Panc1 (cell line): ENCODE measurements at regions not wholly inside any gene's neighbourhood (a gene's known extent, or its start where the extent isn't known, plus 50 kb on each side); places are given as distances from the start of the nearest gene placed in this dataset.

Source experiments
- ATAC-seq: fragments of 200-7000 bp; cut with Tn5 transposase; 2 replicates; pipeline ENCODE4 v1.9.1; 2020; ENCODE audit warnings: mild to moderate bottlenecking, moderate library complexity
- BruUV-seq: library from RNA; stranded (reverse); fragments of 400-500 nt; replicated peaks from 2 replicates; lab custom pipeline; 2021; lab: Mats Ljungman, UMichigan
- CTCF ChIA-PET: fragments of 300-600 bp; sonication (Branson Sonifier 250); formaldehyde crosslinking; loops from one replicate; lab custom pipeline; 2022; ENCODE audit warnings: antibody characterized with exemption; lab: Charles Lee
- POLR2A ChIA-PET: fragments of 300-600 bp; sonication (Branson Sonifier 250); formaldehyde crosslinking; loops from one replicate; lab custom pipeline; 2022; ENCODE audit warnings: antibody characterized with exemption; lab: Charles Lee
- DNase-seq: peaks from one replicate; pipeline ENCODE4 v3.0.0-alpha.2; 2010; ENCODE audit warnings: low read depth, low spot score
- H3K27ac ChIP-seq: 2 replicates; pipeline ENCODE4 v1.5.1; 2011; ENCODE audit warnings: mild to moderate bottlenecking, low read length, inconsistent platforms
- H3K27me3 ChIP-seq: fragments of 200-500 bp; sonication (Bioruptor generic); 2 replicates; pipeline ENCODE4 v1.6.0; 2014; ENCODE audit warnings: low read length, inconsistent platforms; ENCODE audit not compliant: control insufficient read depth, insufficient read depth
- H3K36me3 ChIP-seq: fragments of 200-500 bp; sonication (Bioruptor generic); 2 replicates; pipeline ENCODE4 v1.5.1; 2014; ENCODE audit warnings: inconsistent platforms, mild to moderate bottlenecking, low read length, moderate library complexity; ENCODE audit not compliant: control insufficient read depth, insufficient read depth
- H3K4me1 ChIP-seq: 2 replicates; pipeline ENCODE4 v1.5.1; 2011; ENCODE audit warnings: inconsistent platforms, mild to moderate bottlenecking, low read length, moderate library complexity; ENCODE audit not compliant: control insufficient read depth, insufficient read depth
- H3K4me3 ChIP-seq, 2 experiments: 2 replicates each; pipeline ENCODE4 v1.5.1; 2011 to 2012; ENCODE audit warnings: low read depth in 2 of 2, low read length in 2 of 2, mild to moderate bottlenecking in 2 of 2, inconsistent platforms in 1 of 2, moderate library complexity in 1 of 2
- H3K9me3 ChIP-seq: fragments of 200-500 bp; sonication (Bioruptor generic); 2 replicates; pipeline ENCODE4 v1.5.1; 2014; ENCODE audit warnings: low read depth, mild to moderate bottlenecking, inconsistent platforms, low read length, moderate library complexity; ENCODE audit not compliant: control insufficient read depth, insufficient read depth
- CTCF ChIP-seq: fragments of 450-650 bp; IDR thresholded peaks from 2 replicates; pipeline ENCODE4 v1.5.1; 2017; ENCODE audit warnings: mild to moderate bottlenecking
- POLR2AphosphoS5 ChIP-seq: IDR thresholded peaks from 2 replicates; pipeline ENCODE4 v1.6.1; 2012; ENCODE audit warnings: mild to moderate bottlenecking, low read depth, low read length, moderate library complexity
- REST ChIP-seq, 2 experiments: IDR thresholded peaks; 2 replicates each; pipeline ENCODE4 v1.6.1; 2011 to 2012; ENCODE audit warnings: low read depth in 2 of 2, control low read depth in 1 of 2, low read length in 1 of 2, mild to moderate bottlenecking in 1 of 2, moderate library complexity in 1 of 2; ENCODE audit not compliant: insufficient read depth in 1 of 2
- SIN3A ChIP-seq: IDR thresholded peaks from 2 replicates; pipeline ENCODE4 v1.6.1; 2012; ENCODE audit warnings: low read depth, mild to moderate bottlenecking, low read length, moderate library complexity, borderline replicate concordance; ENCODE audit not compliant: insufficient read depth
- TCF7L2 ChIP-seq: IDR thresholded peaks from 2 replicates; pipeline ENCODE4 v1.6.1; 2011; ENCODE audit warnings: mild to moderate bottlenecking, low read depth, low read length, inconsistent platforms
- in situ Hi-C: cut with HindIII; loops from 2 replicates; pipeline ENCODE4 v1.10.0; 2016; ENCODE audit warnings: low sequenced_read_pairs, low pct_unique_long_range_greater_than_20kb
- intact Hi-C: fragments of 100-400 bp; cut with micrococcal nuclease; formaldehyde crosslinking; loops from one replicate; pipeline ENCODE4 v1.10.0; 2022; ENCODE audit not compliant: unreplicated experiment

GRCh38 chr7:41524876-41525275 is 178.0 kb downstream of the INHBA start:
- no TSS peak for BruUV-seq
- POLR2A ChIA-PET: no interaction called here
- CTCF ChIA-PET: no interaction called here

GRCh38 chr7:41520445-41520844 is 182.4 kb downstream of the INHBA start:
- intact Hi-C loops (no loop called here), in situ Hi-C loops (no loop called here)
- ATAC-seq: no peak
- ChIA-PET POLR2A (no interaction called here), CTCF (no interaction called here)
- Histone ChIP-seq H3K9me3 (peaks cover 4% of the 10 kb centered on the region; the same call in 1 of the 2 replicates), H3K27me3 (no peaks in the 10 kb centered on the region), H3K36me3 (no peaks in the 10 kb centered on the region), H3K27ac (no peak overlapping the region), H3K4me1 (no peaks in the 10 kb centered on the region), H3K4me3 (no peak overlapping the region)
- TF ChIP-seq REST (IDR thresholded peaks at IDR 0.05; ENCODE audit: insufficient read depth in 1 of 2, low read depth in 2 of 2, low read length in 1 of 2) (no peak), CTCF (no peak), TCF7L2 (no peak), POLR2AphosphoS5 (no peak), SIN3A (no peak)
- BruUV-seq: no TSS peak
- DNase-seq: no peak

More at GRCh38 chr7:41524876-41525275, 178.0 kb downstream of the INHBA start:
- Histone ChIP-seq H3K4me1 (no peaks in the 10 kb centered on the region), H3K36me3 (no peaks in the 10 kb centered on the region), H3K4me3 (no peak overlapping the region), H3K27me3 (no peaks in the 10 kb centered on the region), H3K27ac (no peak overlapping the region), H3K9me3 (peaks cover 4% of the 10 kb centered on the region; the same call in 1 of the 2 replicates)
- TF ChIP-seq TCF7L2 (no peak), POLR2AphosphoS5 (no peak), SIN3A (no peak), REST (IDR thresholded peaks at IDR 0.05; ENCODE audit: insufficient read depth in 1 of 2, low read depth in 2 of 2, low read length in 1 of 2) (no peak), CTCF (no peak)
- DNase-seq (no peak), ATAC-seq (no peak)
- in situ Hi-C loops (no loop called here), intact Hi-C loops (no loop called here)
